HG03039 (cell line): ENCODE measurements at regions not wholly inside any gene's neighbourhood (a gene's known extent, or its start where the extent isn't known, plus 50 kb on each side); places are given as distances from the start of the nearest gene placed in this dataset.

ENCODE experiments used
- ATAC-seq: cut with Tn5 transposase; IDR thresholded peaks from one replicate; pipeline ENCODE4 v1.9.1; 2021; ENCODE audit warnings: mild to moderate bottlenecking, moderate library complexity; ENCODE audit not compliant: unreplicated experiment

DNA sequence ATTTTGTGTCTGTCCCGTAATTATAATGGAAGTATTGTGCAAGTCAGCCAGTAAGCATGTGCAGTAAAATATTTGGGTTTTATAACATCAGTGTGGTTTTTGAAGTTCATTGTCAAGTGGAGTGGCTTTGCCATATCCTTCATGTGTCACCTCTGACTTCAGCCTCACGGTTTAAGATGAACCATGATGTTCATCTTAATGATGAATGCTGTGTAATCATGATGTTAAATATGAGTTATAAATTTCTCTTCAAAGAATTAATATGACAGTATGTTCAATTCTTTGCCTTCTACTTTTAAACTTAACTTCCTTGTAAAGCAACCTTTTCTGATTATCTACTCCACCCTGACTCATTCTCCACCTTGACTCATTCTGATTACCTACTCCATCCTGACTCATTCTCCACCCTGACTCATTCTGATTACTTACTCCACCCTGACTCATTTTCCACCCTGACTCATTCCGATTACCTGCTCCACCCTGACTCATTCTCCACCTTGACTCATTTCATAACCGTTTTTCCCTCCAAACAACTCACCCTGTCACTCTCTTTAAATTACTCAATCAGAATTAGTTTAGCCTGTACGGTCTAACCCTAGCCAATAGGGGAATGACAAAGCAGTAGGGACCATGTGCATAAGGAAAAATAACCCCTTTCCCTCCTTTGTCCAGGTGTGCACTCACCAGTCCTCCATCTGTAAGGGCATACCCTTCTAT, 50.3 kb upstream of the ANKRD10 start:
- ATAC-seq = peak; percentile 94
